HG03432 (cell line): ENCODE measurements at regions not wholly inside any gene's neighbourhood (a gene's known extent, or its start where the extent isn't known, plus 50 kb on each side); places are given as distances from the start of the nearest gene placed in this dataset.

ENCODE experiments used
- ATAC-seq: cut with Tn5 transposase; IDR thresholded peaks from one replicate; pipeline ENCODE4 v1.9.1; 2021; ENCODE audit warnings: mild to moderate bottlenecking, moderate library complexity; ENCODE audit not compliant: unreplicated experiment

GRCh38 chr12:24244231-24244630 is 294.8 kb upstream of the SOX5 start:
- ATAC-seq, result no peak

GRCh38 chr12:24240707-24241106 is 291.2 kb upstream of the SOX5 start:
- ATAC-seq, result no peak

- no peak for ATAC-seq
These were observed 284.2 kb upstream of the SOX5 start for GRCh38 chr12:24233519-24234246.

GRCh38 chr12:24232531-24232930 is 283.1 kb upstream of the SOX5 start:
- no peak for ATAC-seq

GRCh38 chr12:24231298-24231697 is 281.8 kb upstream of the SOX5 start:
- ATAC-seq, result peak; percentile 76

- no peak for ATAC-seq
These were observed 280.7 kb upstream of the SOX5 start for GRCh38 chr12:24230061-24230701.

GRCh38 chr12:24229031-24229700 is 279.7 kb upstream of the SOX5 start:
- ATAC-seq, result no peak

- ATAC-seq, result no peak
These were observed 278.9 kb upstream of the SOX5 start for GRCh38 chr12:24228371-24228770.

GRCh38 chr12:24227551-24227950 is 278.1 kb upstream of the SOX5 start:
- no peak for ATAC-seq

- ATAC-seq, result no peak
These were observed 277.4 kb upstream of the SOX5 start for GRCh38 chr12:24226745-24227350.

- no peak for ATAC-seq
These were observed 274.9 kb upstream of the SOX5 start for GRCh38 chr12:24224401-24224800.

- no peak for ATAC-seq
These were observed 274.5 kb upstream of the SOX5 start for GRCh38 chr12:24223926-24224325.

- ATAC-seq, result no peak
These were observed 273.5 kb upstream of the SOX5 start for GRCh38 chr12:24222968-24223367.

- ATAC-seq, result no peak
These were observed 263.0 kb upstream of the SOX5 start for GRCh38 chr12:24212496-24212895.

- no peak for ATAC-seq
These were observed 257.2 kb upstream of the SOX5 start for GRCh38 chr12:24206621-24207020.

GRCh38 chr12:24201258-24201970 is 251.9 kb upstream of the SOX5 start:
- peak; percentile 42 for ATAC-seq

- ATAC-seq, result peak; percentile 54
These were observed 250.5 kb upstream of the SOX5 start for GRCh38 chr12:24200010-24200409.

GRCh38 chr12:24198936-24199671 is 249.6 kb upstream of the SOX5 start:
- peak; percentile 30 for ATAC-seq

- no peak for ATAC-seq
These were observed 248.6 kb upstream of the SOX5 start for GRCh38 chr12:24198070-24198469.

GRCh38 chr12:24197532-24197931 is 248.1 kb upstream of the SOX5 start:
- ATAC-seq, result no peak
